ENCODE measurements at regions not wholly inside any gene's neighbourhood (a gene's known extent, or its start where the extent isn't known, plus 50 kb on each side); places are given as distances from the start of the nearest gene placed in this dataset.

- H3K4me1 ChIP-seq (ENCODE audit: insufficient read depth, low read length), result no peaks in the 10 kb centered on the region
- no peaks in the 10 kb centered on the region for H3K27me3 ChIP-seq (ENCODE audit: insufficient read depth, low read length)
- no peak overlapping the region for H3K27ac ChIP-seq (ENCODE audit: low read depth, low read length)
- WGBS, result 91% methylated on average over 3 of the region's 3 CpGs
- H3K4me3 ChIP-seq (ENCODE audit: low read length), result no peak overlapping the region
- no peak overlapping the region for H3K9ac ChIP-seq (ENCODE audit: low read depth, low read length)
- no peaks in the 10 kb centered on the region for H3K36me3 ChIP-seq (ENCODE audit: insufficient read depth, low read length)
- H3K9me3 ChIP-seq (ENCODE audit: insufficient read depth, low read depth, low read length), result no peaks in the 10 kb centered on the region
These were observed 311.8 kb upstream of the SMIM31 start for GRCh38 chr4:164442180-164442579.

- Histone ChIP-seq H3K4me3 (ENCODE audit: low read length) (no peak overlapping the region), H3K36me3 (ENCODE audit: insufficient read depth, low read length) (no peaks in the 10 kb centered on the region), H3K9ac (ENCODE audit: low read depth, low read length) (no peak overlapping the region), H3K27ac (ENCODE audit: low read depth, low read length) (no peak overlapping the region), H3K9me3 (ENCODE audit: insufficient read depth, low read depth, low read length) (no peaks in the 10 kb centered on the region), H3K27me3 (ENCODE audit: insufficient read depth, low read length) (no peaks in the 10 kb centered on the region), H3K4me1 (ENCODE audit: insufficient read depth, low read length) (no peaks in the 10 kb centered on the region)
These were observed 307.4 kb upstream of the SMIM31 start for GRCh38 chr4:164446516-164446915.

DNA sequence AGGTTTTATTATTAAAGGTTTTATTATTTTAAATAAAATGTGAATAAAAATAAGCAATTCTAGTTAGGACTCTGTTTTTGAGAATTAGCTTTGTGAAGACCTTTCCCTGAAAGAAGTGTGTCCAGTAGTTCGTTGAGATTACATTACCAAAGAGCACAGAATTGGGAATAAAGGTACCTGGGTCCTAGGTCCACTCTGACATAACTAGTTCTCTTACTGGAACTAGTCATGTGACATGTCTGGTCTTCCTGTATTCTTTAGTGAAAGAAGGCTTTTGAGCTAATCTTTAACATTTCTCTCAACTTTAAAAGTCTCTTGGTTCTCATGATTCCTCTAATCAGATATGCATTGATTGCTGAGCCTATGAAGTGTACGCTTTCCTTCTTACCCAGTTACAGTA lies 292.0 kb upstream of the SMIM31 start:
- peaks cover 20% of the 10 kb centered on the region; the same call in 1 of the 2 replicates for H3K4me1 ChIP-seq (ENCODE audit: insufficient read depth, low read length)
- WGBS, result 87% methylated on average over 2 of the region's 2 CpGs
- no peaks in the 10 kb centered on the region for H3K36me3 ChIP-seq (ENCODE audit: insufficient read depth, low read length)
- no peaks in the 10 kb centered on the region for H3K9me3 ChIP-seq (ENCODE audit: insufficient read depth, low read depth, low read length)
- H3K27ac ChIP-seq (ENCODE audit: low read depth, low read length), result no peak overlapping the region
- no peak overlapping the region for H3K9ac ChIP-seq (ENCODE audit: low read depth, low read length)
- H3K27me3 ChIP-seq (ENCODE audit: insufficient read depth, low read length), result no peaks in the 10 kb centered on the region
- H3K4me3 ChIP-seq (ENCODE audit: low read length), result no peak overlapping the region

DNA sequence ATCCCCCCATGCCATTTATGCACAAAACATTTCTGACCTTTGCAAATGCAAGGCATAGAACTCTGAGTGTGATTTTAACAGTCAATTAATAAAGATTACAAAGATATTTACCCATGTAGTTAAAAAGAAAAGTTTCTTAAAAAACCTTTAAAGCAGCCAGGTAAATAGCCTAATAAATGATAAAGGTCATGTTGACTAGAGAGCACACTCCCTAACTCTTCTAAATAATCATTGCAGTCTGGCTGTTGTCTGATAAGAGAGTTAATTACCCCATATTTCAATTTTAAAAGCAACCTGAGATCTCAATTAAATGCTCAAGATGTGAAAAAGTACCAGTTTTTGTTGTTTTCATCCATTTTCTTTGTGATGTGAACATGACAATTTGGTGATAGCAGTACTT lies 291.5 kb upstream of the SMIM31 start:
- H3K27me3 ChIP-seq (ENCODE audit: insufficient read depth, low read length), result no peaks in the 10 kb centered on the region
- no peaks in the 10 kb centered on the region for H3K36me3 ChIP-seq (ENCODE audit: insufficient read depth, low read length)
- no peak overlapping the region for H3K9ac ChIP-seq (ENCODE audit: low read depth, low read length)
- H3K9me3 ChIP-seq (ENCODE audit: insufficient read depth, low read depth, low read length), result no peaks in the 10 kb centered on the region
- H3K4me1 ChIP-seq (ENCODE audit: insufficient read depth, low read length), result peaks cover 20% of the 10 kb centered on the region; the same call in 1 of the 2 replicates
- no peak overlapping the region for H3K27ac ChIP-seq (ENCODE audit: low read depth, low read length)
- H3K4me3 ChIP-seq (ENCODE audit: low read length), result no peak overlapping the region

DNA sequence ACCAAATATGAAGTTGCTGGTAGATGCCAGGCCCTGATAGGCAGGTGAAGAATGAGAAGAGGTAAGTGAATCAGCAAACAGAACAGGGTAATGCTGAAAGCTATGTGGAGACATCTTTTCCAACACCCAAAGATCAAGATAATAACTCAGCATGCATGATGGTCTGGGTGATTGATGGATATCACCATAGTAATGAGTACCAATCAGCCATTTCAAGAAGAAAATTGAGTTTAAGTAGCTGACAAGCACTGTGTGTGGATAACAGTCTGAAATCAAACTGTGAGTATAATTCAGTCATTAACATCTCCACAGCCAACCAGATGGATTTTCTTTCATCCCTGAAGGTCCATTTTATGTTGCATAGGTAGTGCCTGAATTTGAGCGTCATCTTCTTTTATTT lies 289.6 kb upstream of the SMIM31 start:
- H3K36me3 ChIP-seq (ENCODE audit: insufficient read depth, low read length), result no peaks in the 10 kb centered on the region
- no CpG with 5 or more reads among the region's 1 CpG for WGBS

GRCh38 chr4:164467493-164467892 lies 286.4 kb upstream of the SMIM31 start:
- Histone ChIP-seq H3K4me3 (ENCODE audit: low read length) (no peak overlapping the region), H3K9ac (ENCODE audit: low read depth, low read length) (no peak overlapping the region), H3K36me3 (ENCODE audit: insufficient read depth, low read length) (no peaks in the 10 kb centered on the region), H3K27me3 (ENCODE audit: insufficient read depth, low read length) (no peaks in the 10 kb centered on the region), H3K9me3 (ENCODE audit: insufficient read depth, low read depth, low read length) (no peaks in the 10 kb centered on the region), H3K4me1 (ENCODE audit: insufficient read depth, low read length) (peaks cover 20% of the 10 kb centered on the region; the same call in 1 of the 2 replicates), H3K27ac (ENCODE audit: low read depth, low read length) (no peak overlapping the region)
- WGBS, result 89% methylated on average over 3 of the region's 3 CpGs

More for the DNA sequence above, 289.6 kb upstream of the SMIM31 start:
- Histone ChIP-seq H3K4me1 (ENCODE audit: insufficient read depth, low read length) (peaks cover 20% of the 10 kb centered on the region; the same call in 1 of the 2 replicates), H3K9me3 (ENCODE audit: insufficient read depth, low read depth, low read length) (no peaks in the 10 kb centered on the region), H3K9ac (ENCODE audit: low read depth, low read length) (no peak overlapping the region), H3K27ac (ENCODE audit: low read depth, low read length) (no peak overlapping the region), H3K4me3 (ENCODE audit: low read length) (no peak overlapping the region), H3K27me3 (ENCODE audit: insufficient read depth, low read length) (no peaks in the 10 kb centered on the region)

GRCh38 chr4:164481306-164482091 lies 272.4 kb upstream of the SMIM31 start:
- no peaks in the 10 kb centered on the region for H3K9me3 ChIP-seq (ENCODE audit: insufficient read depth, low read depth, low read length)

DNA sequence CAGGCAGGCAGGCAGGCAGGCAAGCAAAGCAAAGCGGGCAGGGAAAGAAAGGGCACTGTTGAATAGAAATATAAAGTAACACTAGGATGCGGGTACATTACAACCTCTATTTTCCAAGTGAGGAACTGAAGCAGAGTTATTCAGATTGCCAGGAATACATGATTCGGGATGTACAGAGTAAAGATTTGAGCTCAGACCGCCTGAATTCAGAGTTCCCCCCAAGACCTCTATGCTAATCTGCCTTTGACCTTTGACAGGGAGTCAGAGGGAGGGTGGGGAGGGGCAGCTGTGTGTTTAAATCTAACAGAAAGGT lies 271.9 kb upstream of the SMIM31 start:
- Histone ChIP-seq H3K4me1 (ENCODE audit: insufficient read depth, low read length) (no peaks in the 10 kb centered on the region), H3K27me3 (ENCODE audit: insufficient read depth, low read length) (no peaks in the 10 kb centered on the region), H3K4me3 (ENCODE audit: low read length) (no peak overlapping the region), H3K27ac (ENCODE audit: low read depth, low read length) (no peak overlapping the region), H3K9ac (ENCODE audit: low read depth, low read length) (no peak overlapping the region), H3K36me3 (ENCODE audit: insufficient read depth, low read length) (no peaks in the 10 kb centered on the region), H3K9me3 (ENCODE audit: insufficient read depth, low read depth, low read length) (no peaks in the 10 kb centered on the region)
- WGBS, result 74% methylated on average over 4 of the region's 4 CpGs

More at GRCh38 chr4:164481306-164482091, 272.4 kb upstream of the SMIM31 start:
- Histone ChIP-seq H3K9ac (ENCODE audit: low read depth, low read length) (no peak overlapping the region), H3K36me3 (ENCODE audit: insufficient read depth, low read length) (no peaks in the 10 kb centered on the region), H3K27ac (ENCODE audit: low read depth, low read length) (no peak overlapping the region), H3K27me3 (ENCODE audit: insufficient read depth, low read length) (no peaks in the 10 kb centered on the region), H3K4me1 (ENCODE audit: insufficient read depth, low read length) (no peaks in the 10 kb centered on the region), H3K4me3 (ENCODE audit: low read length) (no peak overlapping the region)
- 93% methylated on average over 4 of the region's 4 CpGs for WGBS

- no peaks in the 10 kb centered on the region for H3K27me3 ChIP-seq (ENCODE audit: insufficient read depth, low read length)
- H3K9me3 ChIP-seq (ENCODE audit: insufficient read depth, low read depth, low read length), result no peaks in the 10 kb centered on the region
- H3K36me3 ChIP-seq (ENCODE audit: insufficient read depth, low read length), result no peaks in the 10 kb centered on the region
- no peaks in the 10 kb centered on the region for H3K4me1 ChIP-seq (ENCODE audit: insufficient read depth, low read length)
- H3K27ac ChIP-seq (ENCODE audit: low read depth, low read length), result no peak overlapping the region
- no peak overlapping the region for H3K4me3 ChIP-seq (ENCODE audit: low read length)
- no peak overlapping the region for H3K9ac ChIP-seq (ENCODE audit: low read depth, low read length)
These were observed 271.2 kb upstream of the SMIM31 start for GRCh38 chr4:164482758-164483157.

- Histone ChIP-seq H3K27me3 (ENCODE audit: insufficient read depth, low read length) (no peaks in the 10 kb centered on the region), H3K9ac (ENCODE audit: low read depth, low read length) (no peak overlapping the region), H3K9me3 (ENCODE audit: insufficient read depth, low read depth, low read length) (no peaks in the 10 kb centered on the region), H3K27ac (ENCODE audit: low read depth, low read length) (no peak overlapping the region), H3K4me1 (ENCODE audit: insufficient read depth, low read length) (no peaks in the 10 kb centered on the region), H3K4me3 (ENCODE audit: low read length) (no peak overlapping the region), H3K36me3 (ENCODE audit: insufficient read depth, low read length) (no peaks in the 10 kb centered on the region)
- WGBS, result 94% methylated on average over 5 of the region's 5 CpGs
These were observed 270.2 kb upstream of the SMIM31 start for GRCh38 chr4:164483711-164484110.

- WGBS, result no CpG with 5 or more reads among the region's 1 CpG
These were observed 269.4 kb upstream of the SMIM31 start for GRCh38 chr4:164484551-164484950.

DNA sequence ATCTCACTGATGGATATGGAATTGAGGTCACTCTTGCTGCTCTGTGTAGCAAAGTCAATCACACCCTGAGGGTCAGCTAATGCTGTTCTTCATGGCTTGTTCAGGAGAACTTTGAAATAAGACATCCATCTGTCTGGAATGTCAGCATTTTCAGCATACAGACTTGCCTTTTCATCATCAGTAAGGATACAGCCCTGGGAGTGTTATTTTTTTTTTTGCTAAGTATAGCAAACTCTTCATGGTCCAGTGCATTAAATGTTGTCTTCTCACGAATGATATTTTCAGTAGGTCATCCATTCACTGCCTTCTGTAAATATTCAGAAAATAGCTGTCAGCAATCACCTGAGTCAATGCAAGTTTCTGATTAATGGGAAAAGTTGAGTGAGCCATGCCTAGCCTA lies 268.8 kb upstream of the SMIM31 start:
- no peak overlapping the region for H3K9ac ChIP-seq (ENCODE audit: low read depth, low read length)
- WGBS, result 92% methylated on average over 1 of the region's 1 CpG
- no peak overlapping the region for H3K27ac ChIP-seq (ENCODE audit: low read depth, low read length)
- H3K4me1 ChIP-seq (ENCODE audit: insufficient read depth, low read length), result no peaks in the 10 kb centered on the region
- no peak overlapping the region for H3K4me3 ChIP-seq (ENCODE audit: low read length)
- H3K36me3 ChIP-seq (ENCODE audit: insufficient read depth, low read length), result no peaks in the 10 kb centered on the region
- H3K27me3 ChIP-seq (ENCODE audit: insufficient read depth, low read length), result no peaks in the 10 kb centered on the region
- no peaks in the 10 kb centered on the region for H3K9me3 ChIP-seq (ENCODE audit: insufficient read depth, low read depth, low read length)

More at GRCh38 chr4:164484551-164484950, 269.4 kb upstream of the SMIM31 start:
- Histone ChIP-seq H3K4me1 (ENCODE audit: insufficient read depth, low read length) (no peaks in the 10 kb centered on the region), H3K27me3 (ENCODE audit: insufficient read depth, low read length) (no peaks in the 10 kb centered on the region), H3K4me3 (ENCODE audit: low read length) (no peak overlapping the region), H3K27ac (ENCODE audit: low read depth, low read length) (no peak overlapping the region), H3K9ac (ENCODE audit: low read depth, low read length) (no peak overlapping the region), H3K9me3 (ENCODE audit: insufficient read depth, low read depth, low read length) (no peaks in the 10 kb centered on the region), H3K36me3 (ENCODE audit: insufficient read depth, low read length) (no peaks in the 10 kb centered on the region)
